CD4-positive, CD25-positive, alpha-beta regulatory T cell (primary cell): ENCODE measurements at regions not wholly inside any gene's neighbourhood (a gene's known extent, or its start where the extent isn't known, plus 50 kb on each side); places are given as distances from the start of the nearest gene placed in this dataset.
"Not testable (repeated sequence)": the region's sequence is repeated elsewhere in the genome, so short reads cannot be mapped to it uniquely, and the experiment has no call there.

ENCODE experiments used
- ATAC-seq, 2 donors: fragments of 150-1000 bp; cut with Tn5 transposase; one replicate each; pipeline ENCODE4 v1.10.0; 2021; ENCODE audit warnings: low read depth in 2 of 2, moderate number of reproducible peaks in 2 of 2, moderate library complexity in 1 of 2
- DNase-seq, 3 donors: peaks; one replicate each; pipeline versions ENCODE4 v3.0.0 to v3.0.0-alpha.2; 2012 to 2022; ENCODE audit warnings: mixed read lengths in 1 of 3
- H3K27ac ChIP-seq: one replicate; pipeline ENCODE4 v1.7.0; 2013; ENCODE audit warnings: mild to moderate bottlenecking, low read length; ENCODE audit not compliant: insufficient read depth, poor library complexity, severe bottlenecking
- H3K27me3 ChIP-seq: one replicate; pipeline ENCODE4 v1.7.0; 2013; ENCODE audit warnings: low read length; ENCODE audit not compliant: control insufficient read depth, insufficient read depth
- H3K36me3 ChIP-seq: one replicate; pipeline ENCODE4 v1.7.0; 2013; ENCODE audit warnings: mild to moderate bottlenecking, low read length, moderate library complexity; ENCODE audit not compliant: control insufficient read depth, insufficient read depth
- H3K4me1 ChIP-seq: 2 replicates; pipeline ENCODE4 v1.7.0; 2013; ENCODE audit warnings: mild to moderate bottlenecking, low read length; ENCODE audit not compliant: insufficient read depth, control insufficient read depth, poor library complexity, severe bottlenecking
- H3K4me3 ChIP-seq: one replicate; pipeline ENCODE4 v1.7.0; 2013; ENCODE audit warnings: low read depth, mild to moderate bottlenecking, low read length, moderate library complexity
- H3K9me3 ChIP-seq, 2 experiments: 1 replicate in 1 of 2; 2 replicates in 1 of 2; pipeline ENCODE4 v1.7.0; 2013; ENCODE audit warnings: low read length in 2 of 2, mild to moderate bottlenecking in 1 of 2, moderate library complexity in 1 of 2; ENCODE audit not compliant: control insufficient read depth in 2 of 2
- H3K27ac Mint-ChIP-seq, 3 donors: one replicate each; pipeline ENCODE4 v1.8.0; 2020 to 2022; ENCODE audit warnings: mild to moderate bottlenecking in 3 of 3, mixed read lengths in 3 of 3, moderate library complexity in 2 of 3
- H3K27me3 Mint-ChIP-seq: one replicate; pipeline ENCODE4 v1.8.0; 2022; ENCODE audit warnings: mild to moderate bottlenecking, mixed read lengths
- H3K36me3 Mint-ChIP-seq: one replicate; pipeline ENCODE4 v1.8.0; 2020; ENCODE audit warnings: mixed read lengths
- H3K4me1 Mint-ChIP-seq, 4 donors: one replicate each; pipeline ENCODE4 v1.8.0; 2020 to 2022; ENCODE audit warnings: mixed read lengths in 4 of 4, mild to moderate bottlenecking in 1 of 4
- H3K4me3 Mint-ChIP-seq, 4 donors: one replicate each; pipeline ENCODE4 v1.8.0; 2020 to 2022; ENCODE audit warnings: mild to moderate bottlenecking in 4 of 4, mixed read lengths in 4 of 4, moderate library complexity in 3 of 4
- H3K9me3 Mint-ChIP-seq, 7 donors: one replicate each; pipeline ENCODE4 v1.8.0; 2020 to 2022; ENCODE audit warnings: mixed read lengths in 7 of 7, mild to moderate bottlenecking in 3 of 7, moderate library complexity in 2 of 7

GRCh38 chrX:109140463-109140862, 341.4 kb downstream of the GUCY2F start:
- no peak for DNase-seq
- H3K27ac Mint-ChIP-seq: no peak overlapping the region
- no peaks in the 10 kb centered on the region for H3K27me3 Mint-ChIP-seq
- no peaks in the 10 kb centered on the region for H3K27me3 ChIP-seq
- H3K9me3 ChIP-seq: no peaks in the 10 kb centered on the region
- no peaks in the 10 kb centered on the region for H3K4me1 Mint-ChIP-seq
- H3K36me3 ChIP-seq: no peaks in the 10 kb centered on the region
- H3K9me3 Mint-ChIP-seq: peaks cover 0 to 13% (median 1%) of the 10 kb centered on the region in 7 donors
- H3K4me3 Mint-ChIP-seq: no peak overlapping the region
- ATAC-seq: no peak
- H3K4me3 ChIP-seq: no peak overlapping the region
- no peaks in the 10 kb centered on the region for H3K4me1 ChIP-seq
- H3K27ac ChIP-seq: no peak overlapping the region
- no peaks in the 10 kb centered on the region for H3K36me3 Mint-ChIP-seq

GRCh38 chrX:109134777-109135176, 347.1 kb downstream of the GUCY2F start:
- H3K27ac Mint-ChIP-seq: no peak overlapping the region
- H3K36me3 Mint-ChIP-seq: no peaks in the 10 kb centered on the region
- H3K36me3 ChIP-seq: no peaks in the 10 kb centered on the region
- ATAC-seq: no peak
- H3K9me3 ChIP-seq: peaks cover 0 to 3% of the 10 kb centered on the region in 2 experiments
- no peaks in the 10 kb centered on the region for H3K27me3 ChIP-seq
- H3K4me3 Mint-ChIP-seq: no peak overlapping the region
- DNase-seq: no peak
- H3K4me1 Mint-ChIP-seq: no peaks in the 10 kb centered on the region
- H3K4me3 ChIP-seq: no peak overlapping the region
- H3K27me3 Mint-ChIP-seq: no peaks in the 10 kb centered on the region
- peaks cover 0 to 12% (median 4%) of the 10 kb centered on the region in 7 donors for H3K9me3 Mint-ChIP-seq
- no peaks in the 10 kb centered on the region for H3K4me1 ChIP-seq
- no peak overlapping the region for H3K27ac ChIP-seq

- Histone ChIP-seq H3K4me1 (no peaks in the 10 kb centered on the region), H3K27me3 (no peaks in the 10 kb centered on the region), H3K4me3 (no peak overlapping the region), H3K36me3 (no peaks in the 10 kb centered on the region), H3K27ac (no peak overlapping the region), H3K9me3 (peaks cover 0 to 2% of the 10 kb centered on the region in 2 experiments)
- no peaks in the 10 kb centered on the region for H3K4me1 Mint-ChIP-seq
- ATAC-seq: no peak
- peaks cover 0 to 6% (median 3%) of the 10 kb centered on the region in 7 donors for H3K9me3 Mint-ChIP-seq
- no peaks in the 10 kb centered on the region for H3K27me3 Mint-ChIP-seq
- DNase-seq: no peak
- no peaks in the 10 kb centered on the region for H3K36me3 Mint-ChIP-seq
- no peak overlapping the region for H3K4me3 Mint-ChIP-seq
- no peak overlapping the region for H3K27ac Mint-ChIP-seq
Observed at GRCh38 chrX:109125304-109125703, 356.6 kb downstream of the GUCY2F start.

GRCh38 chrX:109089359-109089758, 353.0 kb upstream of the IRS4 start:
- Histone ChIP-seq H3K27me3 (no peaks in the 10 kb centered on the region), H3K4me3 (no peak overlapping the region), H3K4me1 (no peaks in the 10 kb centered on the region), H3K9me3 (no peaks in the 10 kb centered on the region), H3K27ac (no peak overlapping the region), H3K36me3 (no peaks in the 10 kb centered on the region)
- Mint-ChIP-seq H3K36me3 (no peaks in the 10 kb centered on the region), H3K27ac (no peak overlapping the region), H3K4me3 (no peak overlapping the region), H3K4me1 (no peaks in the 10 kb centered on the region), H3K27me3 (no peaks in the 10 kb centered on the region), H3K9me3 (peaks cover 0 to 21% (median 0%) of the 10 kb centered on the region in 7 donors)
- ATAC-seq (no peak), DNase-seq (no peak)

GRCh38 chrX:109077788-109078187, 341.4 kb upstream of the IRS4 start:
- DNase-seq (no peak), ATAC-seq (no peak)
- Histone ChIP-seq H3K36me3 (no peaks in the 10 kb centered on the region), H3K4me1 (no peaks in the 10 kb centered on the region), H3K27ac (no peak overlapping the region), H3K4me3 (no peak overlapping the region), H3K9me3 (peaks cover 0 to 1% of the 10 kb centered on the region in 2 experiments), H3K27me3 (no peaks in the 10 kb centered on the region)
- H3K36me3 Mint-ChIP-seq: no peaks in the 10 kb centered on the region
- no peak overlapping the region for H3K27ac Mint-ChIP-seq
- no peak overlapping the region for H3K4me3 Mint-ChIP-seq
- H3K9me3 Mint-ChIP-seq: peaks cover 0 to 3% (median 2%) of the 10 kb centered on the region in 7 donors
- no peaks in the 10 kb centered on the region for H3K27me3 Mint-ChIP-seq
- no peaks in the 10 kb centered on the region for H3K4me1 Mint-ChIP-seq

GRCh38 chrX:109054181-109054581, 317.8 kb upstream of the IRS4 start:
- H3K27me3 Mint-ChIP-seq, H3K27ac ChIP-seq, H3K4me1 ChIP-seq, H3K4me1 Mint-ChIP-seq, H3K4me3 ChIP-seq, H3K9me3 Mint-ChIP-seq, H3K4me3 Mint-ChIP-seq, H3K9me3 ChIP-seq, ATAC-seq, H3K27ac Mint-ChIP-seq, H3K27me3 ChIP-seq, H3K36me3 Mint-ChIP-seq, H3K36me3 ChIP-seq: not testable (repeated sequence)
- peak in 2 of 3 donors; percentile 1 to 7 for DNase-seq

- Histone ChIP-seq H3K27ac (no peak overlapping the region), H3K4me3 (no peak overlapping the region), H3K36me3 (no peaks in the 10 kb centered on the region), H3K4me1 (no peaks in the 10 kb centered on the region), H3K9me3 (no peaks in the 10 kb centered on the region), H3K27me3 (no peaks in the 10 kb centered on the region)
- Mint-ChIP-seq H3K27ac (no peak overlapping the region), H3K9me3 (no peaks in the 10 kb centered on the region), H3K27me3 (no peaks in the 10 kb centered on the region), H3K36me3 (no peaks in the 10 kb centered on the region), H3K4me1 (no peaks in the 10 kb centered on the region), H3K4me3 (peak overlapping the region in 1 of 4 donors; percentile 87)
- DNase-seq (no peak), ATAC-seq (no peak)
Observed at GRCh38 chrX:109049903-109050302, 313.5 kb upstream of the IRS4 start.

- H3K27ac ChIP-seq: no peak overlapping the region
- H3K27me3 ChIP-seq: no peaks in the 10 kb centered on the region
- ATAC-seq: no peak
- H3K27me3 Mint-ChIP-seq: no peaks in the 10 kb centered on the region
- no peak overlapping the region for H3K4me3 ChIP-seq
- H3K4me1 Mint-ChIP-seq: no peaks in the 10 kb centered on the region
- no peak overlapping the region for H3K27ac Mint-ChIP-seq
- no peaks in the 10 kb centered on the region for H3K9me3 ChIP-seq
- no peaks in the 10 kb centered on the region for H3K4me1 ChIP-seq
- no peaks in the 10 kb centered on the region for H3K9me3 Mint-ChIP-seq
- H3K4me3 Mint-ChIP-seq: no peak overlapping the region
- H3K36me3 ChIP-seq: no peaks in the 10 kb centered on the region
- no peak for DNase-seq
- no peaks in the 10 kb centered on the region for H3K36me3 Mint-ChIP-seq
Observed at GRCh38 chrX:109049416-109049815, 313.1 kb upstream of the IRS4 start.
